Eye (tissue), 1 donor: ENCODE measurements at regions not wholly inside any gene's neighbourhood (a gene's known extent, or its start where the extent isn't known, plus 50 kb on each side); places are given as distances from the start of the nearest gene placed in this dataset.
"Not testable (repeated sequence)": the region's sequence is repeated elsewhere in the genome, so short reads cannot be mapped to it uniquely, and the experiment has no call there.

Experiments
- DNase-seq: peaks from one replicate; pipeline ENCODE4 v3.0.0-alpha.2; 2015

- DNase-seq, result no peak
Observed at GRCh38 chr6:76275746-76276145, 203.3 kb upstream of the IMPG1 start.

GRCh38 chr6:76264468-76264867 lies 192.0 kb upstream of the IMPG1 start:
- no peak for DNase-seq

GRCh38 chr6:76262240-76262639 lies 189.8 kb upstream of the IMPG1 start:
- no peak for DNase-seq

DNA sequence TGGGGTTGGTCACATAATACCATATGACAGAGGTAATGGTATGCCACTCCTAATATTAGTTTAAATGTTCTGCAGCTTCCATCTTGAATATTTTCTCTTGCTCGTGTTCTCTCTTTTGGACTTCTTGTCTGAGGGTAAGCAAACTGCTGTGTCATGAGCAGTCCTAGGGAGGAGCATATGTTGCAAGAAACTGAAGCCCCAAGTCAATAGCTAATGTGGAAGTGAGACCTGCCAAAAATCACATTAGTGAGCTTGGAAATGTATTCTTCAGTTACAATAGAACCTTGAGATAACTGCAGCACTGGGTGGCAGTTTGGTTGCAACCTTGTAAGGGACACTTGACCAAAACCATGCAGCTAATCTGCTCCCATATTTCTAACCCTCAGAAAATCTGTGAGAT lies 178.2 kb upstream of the IMPG1 start:
- DNase-seq, result no peak

- DNase-seq, result peak; percentile 22
Observed at GRCh38 chr6:76247527-76247926, 175.1 kb upstream of the IMPG1 start.

- DNase-seq, result no peak
Observed at GRCh38 chr6:76240092-76240491, 167.6 kb upstream of the IMPG1 start.

GRCh38 chr6:76230711-76231110 lies 158.2 kb upstream of the IMPG1 start:
- DNase-seq, result no peak

DNA sequence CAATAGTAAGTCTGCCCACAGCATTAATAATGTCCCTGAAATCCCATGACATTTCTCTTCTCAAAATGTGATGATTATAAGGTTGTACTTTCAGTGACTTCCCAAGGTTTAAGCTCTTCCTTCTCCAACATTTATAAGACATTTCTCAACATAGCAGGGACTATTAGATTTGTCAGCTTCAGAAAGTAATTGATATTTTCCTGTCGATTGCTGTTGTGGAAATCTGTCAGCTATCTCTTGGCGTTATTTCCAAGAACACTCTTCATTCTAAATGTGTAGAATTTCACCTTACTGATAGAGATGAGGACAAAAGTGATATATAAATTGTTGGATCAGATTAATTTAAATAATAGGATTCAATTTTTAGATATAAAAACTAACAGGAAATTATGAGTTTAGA lies 149.7 kb upstream of the IMPG1 start:
- no peak for DNase-seq

DNA sequence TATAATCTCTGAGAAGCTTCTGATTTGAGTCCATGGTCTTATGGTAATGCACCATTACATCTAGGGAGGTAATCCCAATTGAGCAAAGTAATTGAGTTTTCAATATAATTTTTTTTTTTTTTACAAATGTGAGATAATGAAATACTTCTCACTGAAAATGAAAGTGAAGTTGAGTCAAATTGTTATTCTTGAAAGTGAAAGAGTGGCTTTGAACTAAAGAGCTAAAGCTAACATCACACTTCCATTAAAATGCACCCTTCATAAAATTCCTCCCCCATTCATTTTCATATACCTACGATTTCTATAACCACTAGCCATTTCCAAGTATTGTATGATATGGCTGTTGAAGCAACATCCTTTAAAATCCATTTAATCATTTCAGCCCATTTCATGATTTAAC lies 149.1 kb upstream of the IMPG1 start:
- DNase-seq, result no peak

- peak; percentile 8 for DNase-seq
Observed at GRCh38 chr6:76220805-76221204, 148.3 kb upstream of the IMPG1 start.

GRCh38 chr6:76217606-76218005 lies 145.1 kb upstream of the IMPG1 start:
- DNase-seq, result no peak

- no peak for DNase-seq
Observed at GRCh38 chr6:76214546-76214945, 142.1 kb upstream of the IMPG1 start.

GRCh38 chr6:76174722-76175121 lies 102.3 kb upstream of the IMPG1 start:
- DNase-seq, result no peak

GRCh38 chr6:76166874-76167273 lies 94.4 kb upstream of the IMPG1 start:
- no peak for DNase-seq

DNA sequence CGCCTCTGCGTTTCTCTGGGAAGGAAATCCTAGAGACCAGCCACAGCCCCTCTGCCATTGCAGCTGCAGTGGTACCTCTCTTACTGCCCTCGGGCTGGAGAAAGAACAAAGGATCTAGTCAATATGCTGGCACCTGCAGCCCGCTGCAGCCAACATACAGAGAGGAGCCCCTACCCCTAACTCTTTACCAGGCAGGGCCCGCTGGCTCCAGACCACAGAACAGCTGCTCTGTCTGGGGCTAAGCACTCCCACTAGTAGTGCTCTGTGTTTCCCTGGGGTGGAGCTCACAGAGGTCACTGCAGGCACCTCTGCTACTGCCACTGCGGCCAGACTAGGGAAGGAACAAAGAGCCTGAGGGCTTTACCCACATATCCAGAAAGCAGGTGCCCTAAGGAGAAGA lies 93.8 kb upstream of the IMPG1 start:
- DNase-seq, result no peak

DNA sequence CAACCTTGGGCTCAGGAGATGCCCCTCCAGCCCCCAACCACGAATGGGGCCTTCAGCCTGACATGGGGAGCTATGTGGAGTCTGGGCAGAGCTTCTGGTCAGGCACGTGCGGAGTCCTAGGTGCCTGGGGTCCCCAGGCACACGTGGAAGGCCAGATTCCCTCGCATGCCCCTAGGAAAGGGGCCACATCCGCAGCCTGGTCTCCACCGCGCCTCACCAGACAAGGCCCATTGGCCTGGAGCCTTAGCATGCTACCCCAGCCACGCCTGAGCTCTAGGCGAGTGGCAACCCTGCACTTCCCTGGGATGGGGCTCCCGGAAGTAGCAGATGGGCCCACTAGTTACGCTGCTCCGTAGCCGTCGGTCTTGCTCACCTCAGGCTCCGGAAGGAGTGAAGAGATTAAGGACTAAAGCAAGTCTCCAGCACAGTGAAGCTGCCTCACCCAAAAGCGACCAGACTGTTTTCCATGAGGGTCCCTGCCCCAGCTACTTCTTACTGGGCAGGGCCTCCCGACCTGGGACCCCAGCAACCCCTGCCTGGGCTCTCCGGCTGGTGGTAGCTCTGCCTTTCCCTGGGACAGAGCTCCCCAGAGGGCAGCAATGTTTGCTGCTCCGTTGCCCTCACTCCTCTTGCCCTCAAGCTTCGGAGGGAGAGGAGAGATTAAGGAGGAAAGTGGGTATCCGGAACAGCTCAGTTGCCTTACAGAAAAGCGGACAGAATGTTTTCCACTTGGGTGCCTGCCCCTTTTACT lies 93.2 kb upstream of the IMPG1 start:
- DNase-seq, result no peak

DNA sequence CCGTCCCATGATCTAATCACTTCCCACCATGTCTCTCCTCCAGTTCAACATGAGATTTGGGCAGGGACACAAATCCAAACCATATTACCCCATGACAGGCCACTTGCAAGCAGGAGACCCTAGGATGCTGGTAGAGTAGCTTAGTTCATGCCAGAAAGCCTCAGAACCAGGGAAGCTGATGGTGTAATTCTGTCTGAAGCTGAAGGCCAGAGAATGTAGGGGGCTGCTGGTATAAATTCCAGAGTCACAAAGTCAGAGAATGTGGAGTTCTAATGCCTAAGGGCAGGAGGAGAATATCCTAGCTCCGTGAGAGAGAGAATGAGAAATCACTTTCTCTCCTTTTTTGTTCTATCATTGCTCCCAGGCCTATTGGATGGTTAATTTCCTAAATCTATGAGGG lies 90.3 kb upstream of the IMPG1 start:
- DNase-seq, result no peak

- DNase-seq, result not testable (repeated sequence)
Observed at GRCh38 chr6:76157800-76158199, 85.3 kb upstream of the IMPG1 start.

GRCh38 chr6:76135481-76135880 lies 63.0 kb upstream of the IMPG1 start:
- DNase-seq, result no peak

- no peak for DNase-seq
Observed at GRCh38 chr6:76134651-76135050, 62.2 kb upstream of the IMPG1 start.

DNA sequence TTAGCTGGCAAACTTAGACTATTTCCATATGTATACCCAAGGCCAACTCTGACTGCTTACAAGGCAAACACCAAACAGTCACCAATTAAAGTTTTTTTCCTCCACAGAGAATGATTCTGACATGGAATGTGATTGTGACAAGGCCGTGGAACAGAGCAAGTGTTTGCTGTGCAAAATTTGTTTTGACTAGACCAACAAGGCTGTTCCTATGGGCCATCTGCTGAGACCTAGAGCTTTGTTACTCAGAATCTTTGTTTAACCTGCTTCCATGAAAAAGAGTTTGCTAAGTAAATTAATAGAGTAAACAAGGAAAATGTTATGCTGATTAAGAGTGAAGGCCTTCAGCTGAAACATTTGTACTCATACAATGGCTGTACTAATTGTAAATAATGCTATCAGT lies 51.6 kb upstream of the IMPG1 start:
- no peak for DNase-seq
